Osteocyte (in vitro differentiated cells): ENCODE measurements at regions not wholly inside any gene's neighbourhood (a gene's known extent, or its start where the extent isn't known, plus 50 kb on each side); places are given as distances from the start of the nearest gene placed in this dataset.

Experiments
- DNase-seq: peaks from one replicate; pipeline ENCODE4 v3.0.0; 2021; ENCODE audit warnings: mixed read lengths; ENCODE audit not compliant: unreplicated experiment; ENCODE audit errors: extremely low spot score
- H3K27ac Mint-ChIP-seq: one replicate; pipeline ENCODE4 v1.8.0; 2021; ENCODE audit warnings: mild to moderate bottlenecking, mixed read lengths; ENCODE audit not compliant: unreplicated experiment
- H3K27me3 Mint-ChIP-seq: one replicate; pipeline ENCODE4 v1.8.0; 2021; ENCODE audit warnings: mixed read lengths; ENCODE audit not compliant: unreplicated experiment
- H3K36me3 Mint-ChIP-seq: one replicate; pipeline ENCODE4 v1.8.0; 2021; ENCODE audit warnings: mixed read lengths; ENCODE audit not compliant: unreplicated experiment
- H3K4me1 Mint-ChIP-seq: one replicate; pipeline ENCODE4 v1.8.0; 2021; ENCODE audit warnings: mixed read lengths; ENCODE audit not compliant: unreplicated experiment
- H3K4me3 Mint-ChIP-seq: one replicate; pipeline ENCODE4 v1.8.0; 2021; ENCODE audit warnings: mild to moderate bottlenecking, moderate library complexity, mixed read lengths; ENCODE audit not compliant: unreplicated experiment
- H3K9me3 Mint-ChIP-seq: one replicate; pipeline ENCODE4 v1.8.0; 2021; ENCODE audit warnings: mixed read lengths; ENCODE audit not compliant: unreplicated experiment
- TF ChIP-seq, protein P1 (sequence below): fragments of 200-600 bp; sonication (generic); IDR thresholded peaks from 2 replicates; pipeline ENCODE4 v1.5.0; 2021; ENCODE audit warnings: antibody characterized with exemption, mild to moderate bottlenecking, moderate library complexity

DNA sequence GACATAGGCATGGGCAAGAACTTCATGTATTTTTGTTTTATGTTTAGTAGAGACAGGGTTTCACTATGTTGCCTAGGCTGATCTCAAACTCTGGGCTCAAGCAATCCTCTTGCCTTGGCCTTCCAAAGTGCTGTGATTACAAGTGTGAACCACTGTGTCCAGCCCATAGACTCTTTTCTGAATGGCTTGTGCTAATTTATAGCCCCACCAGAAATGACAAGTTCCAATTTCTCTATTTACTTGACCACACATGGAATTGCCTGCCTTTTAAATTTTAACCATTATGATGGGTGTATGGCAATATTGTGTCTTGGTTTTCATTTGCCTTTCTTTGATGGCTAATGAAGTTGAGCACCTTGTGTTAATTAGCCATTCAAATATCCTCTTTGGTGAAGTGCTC lies 85.8 kb upstream of the NECTIN1 start:
- no peaks in the 10 kb centered on the region for H3K36me3 Mint-ChIP-seq
- H3K9me3 Mint-ChIP-seq: no peaks in the 10 kb centered on the region
- H3K27ac Mint-ChIP-seq: no peak overlapping the region
- no peaks in the 10 kb centered on the region for H3K4me1 Mint-ChIP-seq
- TF ChIP-seq, protein P1, sequence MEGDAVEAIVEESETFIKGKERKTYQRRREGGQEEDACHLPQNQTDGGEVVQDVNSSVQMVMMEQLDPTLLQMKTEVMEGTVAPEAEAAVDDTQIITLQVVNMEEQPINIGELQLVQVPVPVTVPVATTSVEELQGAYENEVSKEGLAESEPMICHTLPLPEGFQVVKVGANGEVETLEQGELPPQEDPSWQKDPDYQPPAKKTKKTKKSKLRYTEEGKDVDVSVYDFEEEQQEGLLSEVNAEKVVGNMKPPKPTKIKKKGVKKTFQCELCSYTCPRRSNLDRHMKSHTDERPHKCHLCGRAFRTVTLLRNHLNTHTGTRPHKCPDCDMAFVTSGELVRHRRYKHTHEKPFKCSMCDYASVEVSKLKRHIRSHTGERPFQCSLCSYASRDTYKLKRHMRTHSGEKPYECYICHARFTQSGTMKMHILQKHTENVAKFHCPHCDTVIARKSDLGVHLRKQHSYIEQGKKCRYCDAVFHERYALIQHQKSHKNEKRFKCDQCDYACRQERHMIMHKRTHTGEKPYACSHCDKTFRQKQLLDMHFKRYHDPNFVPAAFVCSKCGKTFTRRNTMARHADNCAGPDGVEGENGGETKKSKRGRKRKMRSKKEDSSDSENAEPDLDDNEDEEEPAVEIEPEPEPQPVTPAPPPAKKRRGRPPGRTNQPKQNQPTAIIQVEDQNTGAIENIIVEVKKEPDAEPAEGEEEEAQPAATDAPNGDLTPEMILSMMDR: no peak
- DNase-seq: no peak
- H3K27me3 Mint-ChIP-seq: peaks cover 22% of the 10 kb centered on the region
- H3K4me3 Mint-ChIP-seq: no peak overlapping the region

DNA sequence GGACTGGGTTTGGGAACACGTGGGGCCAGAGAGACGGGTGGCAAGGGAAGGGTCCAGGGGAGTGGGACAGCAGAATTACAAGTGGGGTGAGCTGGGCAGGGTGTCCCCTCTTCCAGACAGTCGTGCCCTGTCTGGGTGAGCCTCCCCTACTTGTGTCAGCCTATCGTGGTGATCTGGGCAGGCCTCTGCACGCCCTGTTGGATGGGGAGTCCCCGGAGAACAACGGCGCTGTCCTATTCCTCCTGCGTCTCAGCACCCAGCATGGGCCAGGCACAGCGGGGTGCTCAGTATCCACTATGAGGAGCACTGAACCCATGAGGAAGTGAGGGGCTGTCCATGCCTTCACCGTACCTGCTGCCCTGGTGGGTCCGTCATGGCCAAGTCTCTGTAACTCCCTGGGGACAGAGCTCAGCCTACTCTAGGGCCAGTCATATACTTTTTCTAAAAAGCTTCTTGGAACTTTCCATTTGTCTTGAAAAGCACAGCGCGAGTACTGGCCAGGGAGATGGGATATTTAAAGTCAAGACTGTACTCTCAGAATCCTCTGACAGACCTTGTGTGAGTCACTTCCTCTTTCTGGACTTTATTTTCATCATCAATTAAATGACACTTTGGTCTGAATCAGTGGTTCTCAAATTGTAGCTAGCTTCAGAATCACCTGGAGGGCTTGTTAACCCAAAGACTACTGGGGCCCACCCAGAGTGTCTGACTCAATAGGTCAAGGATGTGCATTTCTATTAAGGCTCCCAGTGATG lies 81.7 kb upstream of the NECTIN1 start:
- no peaks in the 10 kb centered on the region for H3K4me1 Mint-ChIP-seq
- no peak overlapping the region for H3K4me3 Mint-ChIP-seq
- TF ChIP-seq, protein P1: no peak
- no peaks in the 10 kb centered on the region for H3K36me3 Mint-ChIP-seq
- no peaks in the 10 kb centered on the region for H3K9me3 Mint-ChIP-seq
- DNase-seq: no peak
- H3K27me3 Mint-ChIP-seq: peaks cover 14% of the 10 kb centered on the region
- H3K27ac Mint-ChIP-seq: no peak overlapping the region

DNA sequence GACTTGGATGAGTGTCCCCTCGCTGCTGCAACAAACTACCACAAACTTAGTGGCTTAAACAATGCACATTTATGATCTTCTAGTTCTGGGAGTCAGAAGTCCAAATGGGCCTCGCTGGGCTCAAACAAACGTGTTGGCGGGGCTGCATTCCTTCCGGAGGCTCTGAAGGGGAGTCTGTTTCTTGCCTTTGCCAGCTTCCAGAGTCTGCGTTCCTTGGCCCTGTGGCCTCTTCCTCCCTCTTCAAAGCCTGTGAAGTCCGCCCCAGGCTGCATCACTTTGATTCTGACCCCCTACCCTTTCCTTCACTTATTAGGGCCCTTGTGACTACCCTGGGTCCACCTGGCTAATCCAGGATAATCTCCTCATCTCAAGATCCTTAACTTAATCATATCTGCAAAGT lies 80.3 kb upstream of the NECTIN1 start:
- H3K9me3 Mint-ChIP-seq: no peaks in the 10 kb centered on the region
- H3K36me3 Mint-ChIP-seq: no peaks in the 10 kb centered on the region
- H3K27ac Mint-ChIP-seq: no peak overlapping the region
- peaks cover 9% of the 10 kb centered on the region for H3K27me3 Mint-ChIP-seq
- H3K4me1 Mint-ChIP-seq: no peaks in the 10 kb centered on the region
- TF ChIP-seq, protein P1: no peak
- H3K4me3 Mint-ChIP-seq: no peak overlapping the region
- no peak for DNase-seq

DNA sequence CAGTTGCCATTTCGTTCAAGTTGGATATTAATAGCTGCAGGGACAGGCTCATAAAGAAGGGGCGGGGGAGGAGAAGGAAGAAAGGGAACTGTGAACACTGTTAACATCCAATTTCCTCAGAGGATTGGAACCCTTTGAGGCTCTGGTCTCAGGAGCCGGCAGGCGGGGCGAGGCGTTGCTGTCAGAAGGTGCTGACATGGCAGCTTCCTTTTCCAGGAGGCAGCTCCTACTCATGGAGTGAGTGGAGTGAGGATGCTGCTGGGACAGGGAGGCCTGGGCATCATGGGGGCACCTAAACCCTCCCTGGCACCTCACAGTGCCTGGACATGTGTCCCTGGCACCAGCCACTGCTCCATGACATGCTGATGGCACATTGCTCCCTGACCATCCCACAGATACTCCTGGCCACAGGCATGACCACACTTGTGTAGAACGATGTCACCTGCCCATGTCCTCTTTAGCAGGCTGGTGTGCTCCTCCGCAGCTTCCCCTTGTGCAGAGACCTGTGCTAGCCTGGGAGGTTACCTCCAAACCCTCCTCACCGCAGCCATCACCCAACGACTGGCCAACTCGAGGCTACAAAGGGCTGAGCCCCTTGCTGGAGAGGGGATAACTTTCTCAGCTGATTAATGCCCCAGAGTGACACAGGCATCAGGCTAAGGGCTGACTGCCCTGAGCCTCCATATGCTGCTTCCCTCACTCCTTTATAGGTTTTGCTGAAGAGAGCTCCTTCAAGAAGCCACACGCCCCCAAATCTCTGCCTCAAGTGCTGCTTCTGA lies 79.6 kb upstream of the NECTIN1 start:
- no peaks in the 10 kb centered on the region for H3K36me3 Mint-ChIP-seq
- no peak overlapping the region for H3K27ac Mint-ChIP-seq
- no peaks in the 10 kb centered on the region for H3K4me1 Mint-ChIP-seq
- no peaks in the 10 kb centered on the region for H3K9me3 Mint-ChIP-seq
- TF ChIP-seq, protein P1: no peak
- H3K4me3 Mint-ChIP-seq: no peak overlapping the region
- no peak for DNase-seq
- peaks cover 9% of the 10 kb centered on the region for H3K27me3 Mint-ChIP-seq

DNA sequence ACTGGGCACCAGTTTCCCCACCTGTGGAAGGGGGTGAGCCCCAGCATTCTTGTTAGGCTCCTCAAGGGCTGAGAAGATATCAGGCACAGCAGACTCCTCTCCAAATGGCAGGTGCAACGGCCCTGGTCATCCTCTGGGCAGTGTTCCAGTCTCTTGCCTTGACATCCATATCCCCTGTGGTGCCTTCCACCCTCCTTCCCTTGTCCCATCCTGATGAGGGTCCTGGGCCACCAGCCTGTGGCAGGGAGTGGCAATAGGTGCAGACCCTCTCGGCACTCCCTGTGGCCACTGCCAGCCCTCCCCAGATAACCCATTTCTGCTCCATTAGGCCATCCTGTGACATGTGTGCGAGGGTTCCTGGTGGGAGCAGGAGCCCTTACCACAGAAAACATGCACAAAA lies 78.8 kb upstream of the NECTIN1 start:
- no peak for DNase-seq
- Mint-ChIP-seq H3K36me3 (no peaks in the 10 kb centered on the region), H3K27me3 (peaks cover 9% of the 10 kb centered on the region), H3K9me3 (no peaks in the 10 kb centered on the region), H3K27ac (no peak overlapping the region), H3K4me1 (no peaks in the 10 kb centered on the region), H3K4me3 (no peak overlapping the region)
- TF ChIP-seq, protein P1: no peak
